K562 (cell line): ENCODE measurements at regions not wholly inside any gene's neighbourhood (a gene's known extent, or its start where the extent isn't known, plus 50 kb on each side); places are given as distances from the start of the nearest gene placed in this dataset.
A peak's percentile ranks its signal among the peaks of the same experiment; 100 is the strongest.

Source experiments
- BMI1 ChIP-seq: fragments of 150-350 bp; IDR thresholded peaks from 2 replicates; pipeline ENCODE4 v1.6.1; 2014; ENCODE audit warnings: low read length
- BRD4 ChIP-seq: fragments of 200-600 bp; sonication (generic); IDR thresholded peaks from 2 replicates; pipeline ENCODE4 v1.6.1; 2017; ENCODE audit warnings: inconsistent platforms
- E2F5 ChIP-seq: sonication (generic); formaldehyde crosslinking; IDR thresholded peaks from 2 replicates; pipeline ENCODE4 v1.8.0; 2022; ENCODE audit warnings: mild to moderate bottlenecking, missing genetic modification reagents
- MTF1 ChIP-seq: fragments of 250-450 bp; sonication (Bioruptor Pico); IDR thresholded peaks from 2 replicates; pipeline ENCODE4 v1.9.0; 2021; ENCODE audit warnings: moderate library complexity, mild to moderate bottlenecking, inconsistent platforms, borderline replicate concordance
- NKRF ChIP-seq: fragments of 450-650 bp; IDR thresholded peaks from 2 replicates; pipeline ENCODE4 v1.6.1; 2016; ENCODE audit warnings: borderline replicate concordance
- PHB ChIP-seq: fragments of 250-450 bp; sonication (Bioruptor Pico); IDR thresholded peaks from 2 replicates; pipeline ENCODE4 v1.5.0; 2021
- PHF20 ChIP-seq: fragments of 450-650 bp; IDR thresholded peaks from 2 replicates; pipeline ENCODE4 v1.6.1; 2018; ENCODE audit not compliant: partially characterized antibody
- RAD21 ChIP-seq, 2 experiments: fragments of 250-450 bp in 1 of 2; fragments of 450-650 bp in 1 of 2; sonication (Bioruptor Pico) in 1 of 2; formaldehyde crosslinking in 1 of 2; IDR thresholded peaks in 1 of 2; conservative IDR thresholded peaks in 1 of 2; 2 replicates each; pipeline versions ENCODE4 v1.4.0 to v1.8.0; 2020 to 2022; ENCODE audit warnings: mild to moderate bottlenecking in 2 of 2, moderate library complexity in 1 of 2
- TCF15 ChIP-seq: fragments of 250-450 bp; sonication (Bioruptor Pico); IDR thresholded peaks from 2 replicates; pipeline ENCODE4 v1.8.0; 2022; ENCODE audit warnings: moderate library complexity, mild to moderate bottlenecking, inconsistent platforms
- ZBED1 ChIP-seq: IDR thresholded peaks from 2 replicates; pipeline ENCODE4 v1.6.1; 2014
- ZMIZ1 ChIP-seq, 2 experiments: fragments of 150-350 bp in 1 of 2; IDR thresholded peaks; 2 replicates each; pipeline ENCODE4 v1.6.1; 2012 to 2016; ENCODE audit warnings: low read depth in 2 of 2, low read length in 2 of 2, mild to moderate bottlenecking in 1 of 2, moderate library complexity in 1 of 2
- ZNF133 ChIP-seq: fragments of 250-450 bp; sonication (Bioruptor Pico); IDR thresholded peaks from 2 replicates; pipeline ENCODE4 v1.4.0; 2020; ENCODE audit warnings: mild to moderate bottlenecking
- ZNF518B ChIP-seq: fragments of 250-450 bp; sonication (Bioruptor Pico); IDR thresholded peaks from 2 replicates; pipeline ENCODE4 v1.5.0; 2021; ENCODE audit warnings: mild to moderate bottlenecking, moderate library complexity
- ZNF584 ChIP-seq: fragments of 200-800 bp; sonication (Bioruptor generic); IDR thresholded peaks from 2 replicates; pipeline ENCODE4 v1.6.1; 2016; ENCODE audit warnings: low read depth, mild to moderate bottlenecking, missing genetic modification characterization, missing compliant biosample characterization
- ZNF75A ChIP-seq: fragments of 450-650 bp; formaldehyde crosslinking; IDR thresholded peaks from 2 replicates; pipeline ENCODE4 v1.4.0; 2020; ENCODE audit warnings: mild to moderate bottlenecking

GRCh38 chr6:28720357-28721231 is 194.9 kb downstream of the GPX5 start (continued):
- no peak for TF ChIP-seq ZNF518B (CRISPR knock-in tag)
- no peak for TF ChIP-seq ZNF584
- peak; percentile 94 for TF ChIP-seq ZBED1
- TF ChIP-seq MTF1 (CRISPR knock-in tag) = no peak
- no peak for TF ChIP-seq ZNF75A
- TF ChIP-seq ZNF133 (CRISPR knock-in tag) = no peak
- TF ChIP-seq PHF20 = no peak
- TF ChIP-seq BRD4 = no peak
- TF ChIP-seq NKRF = peak; percentile 39; the same call in 1 of the 2 replicates
- TF ChIP-seq BMI1 = no peak
- peak in 1 of 2 experiments; percentile 85; a peak in 1 of 4 replicates for TF ChIP-seq ZMIZ1 (IDR thresholded peaks at IDR 0.05; ENCODE audit: low read depth in 2 of 2, low read length in 2 of 2)
- no peak for TF ChIP-seq TCF15 (CRISPR knock-in tag)
- no peak for TF ChIP-seq E2F5 (CRISPR knock-in tag)
- 0 out of 2 replicates have a peak, but pooled peaks have one; percentile 74 for TF ChIP-seq PHB (CRISPR knock-in tag)
- no peak for TF ChIP-seq RAD21 (CRISPR knock-in tag; conservative IDR thresholded peaks at IDR 0.05 in 1 of 2, IDR thresholded peaks at IDR 0.05 in 1 of 2)
